IMR-90 (cell line): ENCODE measurements at regions not wholly inside any gene's neighbourhood (a gene's known extent, or its start where the extent isn't known, plus 50 kb on each side); places are given as distances from the start of the nearest gene placed in this dataset.

Experiments
- ATAC-seq: fragments of 200-7000 bp; cut with Tn5 transposase; 2 replicates; pipeline ENCODE4 v1.9.1; 2020; ENCODE audit warnings: low read depth, mild to moderate bottlenecking, moderate library complexity
- BruUV-seq: library from RNA; stranded (reverse); fragments of 400-500 nt; replicated peaks from 2 replicates; lab custom pipeline; 2021; lab: Mats Ljungman, UMichigan
- CTCF ChIA-PET: fragments of 300-600 bp; formaldehyde crosslinking; extraction: SDS; loops from one replicate; lab custom pipeline; 2021; ENCODE audit warnings: antibody characterized with exemption; lab: Yijun Ruan, JAX
- POLR2A ChIA-PET: fragments of 300-600 bp; sonication (Branson Sonifier 250); formaldehyde crosslinking; loops from one replicate; lab custom pipeline; 2022; ENCODE audit warnings: antibody characterized with exemption; ENCODE audit not compliant: unreplicated experiment; lab: Charles Lee
- DNase-seq: peaks from one replicate; pipeline ENCODE4 v3.0.0; 2013
- H2AFZ ChIP-seq: replicated peaks from 2 replicates; pipeline ENCODE3; 2013; ENCODE audit warnings: low read length, mild to moderate bottlenecking; ENCODE audit not compliant: poor library complexity
- H2AK5ac ChIP-seq: 2 replicates; pipeline ENCODE4 v1.6.1; 2013; ENCODE audit warnings: low read depth, low read length, inconsistent platforms
- H2AK9ac ChIP-seq: replicated peaks from 2 replicates; pipeline ENCODE3; 2013; ENCODE audit warnings: mild to moderate bottlenecking, low read depth, low read length, moderate library complexity; ENCODE audit not compliant: poor library complexity
- H2BK120ac ChIP-seq: 2 replicates; pipeline ENCODE4 v1.6.1; 2013; ENCODE audit warnings: low read depth, low read length, inconsistent platforms
- H2BK15ac ChIP-seq: 3 replicates; pipeline ENCODE4 v1.6.1; 2013; ENCODE audit warnings: low read depth, low read length, inconsistent platforms
- H2BK20ac ChIP-seq: 2 replicates; pipeline ENCODE4 v1.6.1; 2013; ENCODE audit warnings: low read depth, mild to moderate bottlenecking, inconsistent platforms, low read length, moderate library complexity
- H2BK5ac ChIP-seq: 2 replicates; pipeline ENCODE4 v1.6.1; 2013; ENCODE audit warnings: mild to moderate bottlenecking, low read depth, low read length, inconsistent platforms; ENCODE audit not compliant: poor library complexity, severe bottlenecking
- H3K14ac ChIP-seq: replicated peaks from 2 replicates; pipeline ENCODE4 v1.6.1; 2013; ENCODE audit warnings: low read depth, low read length, inconsistent platforms
- H3K18ac ChIP-seq: 2 replicates; pipeline ENCODE4 v1.6.1; 2013; ENCODE audit warnings: low read depth, low read length, control low read depth
- H3K23ac ChIP-seq: 2 replicates; pipeline ENCODE4 v1.6.1; 2013; ENCODE audit warnings: low read depth, low read length, inconsistent platforms
- H3K27ac ChIP-seq: 2 replicates; pipeline ENCODE4 v1.5.1; 2013; ENCODE audit warnings: mild to moderate bottlenecking, control low read depth, low read length; ENCODE audit not compliant: insufficient read depth
- H3K27me3 ChIP-seq: 2 replicates; pipeline ENCODE4 v1.6.1; 2013; ENCODE audit warnings: low read length; ENCODE audit not compliant: control insufficient read depth, insufficient read depth
- H3K36me3 ChIP-seq: 2 replicates; pipeline ENCODE4 v1.6.1; 2013; ENCODE audit warnings: low read length, mixed read lengths; ENCODE audit not compliant: control insufficient read depth, insufficient read depth
- H3K4ac ChIP-seq: 2 replicates; pipeline ENCODE4 v1.6.1; 2013; ENCODE audit warnings: low read depth, low read length, inconsistent platforms
- H3K4me1 ChIP-seq: 2 replicates; pipeline ENCODE4 v1.6.1; 2013; ENCODE audit warnings: low read length, mixed read lengths; ENCODE audit not compliant: control insufficient read depth, insufficient read depth
- H3K4me2 ChIP-seq: 2 replicates; pipeline ENCODE4 v1.6.1; 2013; ENCODE audit warnings: low read depth, mild to moderate bottlenecking, control low read depth, low read length, moderate library complexity
- H3K4me3 ChIP-seq: 2 replicates; pipeline ENCODE4 v1.5.1; 2013; ENCODE audit warnings: low read depth, mild to moderate bottlenecking, control low read depth, low read length, moderate library complexity; ENCODE audit not compliant: insufficient read depth
- H3K56ac ChIP-seq: 2 replicates; pipeline ENCODE4 v1.6.1; 2013; ENCODE audit warnings: low read length, inconsistent platforms; ENCODE audit not compliant: insufficient read depth; ENCODE audit errors: extremely low read depth
- H3K79me1 ChIP-seq, 2 experiments: 2 replicates each; pipeline ENCODE4 v1.6.1; 2013; ENCODE audit warnings: low read length in 2 of 2, inconsistent platforms in 1 of 2, low read depth in 1 of 2
- H3K9ac ChIP-seq: 2 replicates; pipeline ENCODE4 v1.6.1; 2013; ENCODE audit warnings: low read depth, low read length, control low read depth
- H3K9me1 ChIP-seq: 2 replicates; pipeline ENCODE4 v1.6.1; 2013; ENCODE audit warnings: low read length, inconsistent platforms; ENCODE audit not compliant: insufficient read depth
- H3K9me3 ChIP-seq: 2 replicates; pipeline ENCODE4 v1.6.1; 2013; ENCODE audit warnings: low read length; ENCODE audit not compliant: control insufficient read depth, insufficient read depth
- H4K20me1 ChIP-seq: 2 replicates; pipeline ENCODE4 v1.6.1; 2013; ENCODE audit warnings: low read length, inconsistent platforms; ENCODE audit not compliant: insufficient read depth
- H4K5ac ChIP-seq: 2 replicates; pipeline ENCODE4 v1.6.1; 2013; ENCODE audit warnings: mild to moderate bottlenecking, low read depth, low read length, control low read depth
- H4K8ac ChIP-seq, 2 experiments: 2 replicates each; pipeline ENCODE4 v1.6.1; 2013; ENCODE audit warnings: low read depth in 2 of 2, low read length in 2 of 2, control low read depth in 1 of 2, inconsistent platforms in 1 of 2
- H4K91ac ChIP-seq: 2 replicates; pipeline ENCODE4 v1.6.1; 2013; ENCODE audit warnings: low read depth, low read length, inconsistent platforms; ENCODE audit not compliant: insufficient read depth
- BHLHE40 ChIP-seq: fragments of 150-350 bp; IDR thresholded peaks from 2 replicates; pipeline ENCODE4 v1.6.1; 2016; ENCODE audit warnings: mild to moderate bottlenecking, low read depth, low read length
- FOS ChIP-seq: fragments of 150-350 bp; IDR thresholded peaks from 2 replicates; pipeline ENCODE4 v1.6.1; 2016; ENCODE audit warnings: low read depth, low read length
- MAFK ChIP-seq: IDR thresholded peaks from 2 replicates; pipeline ENCODE4 v1.6.1; 2012; ENCODE audit warnings: low read depth, low read length, improper control_type of control experiment
- MAZ ChIP-seq: IDR thresholded peaks from 2 replicates; pipeline ENCODE4 v1.6.1; 2012; ENCODE audit warnings: low read depth, mild to moderate bottlenecking, low read length, improper control_type of control experiment, moderate library complexity, borderline replicate concordance
- POLR2A ChIP-seq: IDR thresholded peaks from 2 replicates; pipeline ENCODE4 v1.6.1; 2012; ENCODE audit warnings: mild to moderate bottlenecking, low read depth, low read length
- RAD21 ChIP-seq: IDR thresholded peaks from 2 replicates; pipeline ENCODE4 v1.6.1; 2012; ENCODE audit warnings: low read length, improper control_type of control experiment
- RCOR1 ChIP-seq: IDR thresholded peaks from 2 replicates; pipeline ENCODE4 v1.6.1; 2012; ENCODE audit warnings: mild to moderate bottlenecking, low read length, improper control_type of control experiment; ENCODE audit not compliant: insufficient replicate concordance
- RFX5 ChIP-seq: IDR thresholded peaks from 2 replicates; pipeline ENCODE4 v1.8.0; 2012; ENCODE audit warnings: low read depth, mild to moderate bottlenecking, low read length, moderate library complexity
- USF2 ChIP-seq: fragments of 150-350 bp; IDR thresholded peaks from 2 replicates; pipeline ENCODE4 v1.6.1; 2017; ENCODE audit warnings: mild to moderate bottlenecking, antibody characterized with exemption, low read length, low read depth
- WGBS, 2 experiments: methylation state at CpG; one replicate each; pipeline versions ENCODE4 v1.1.5 to v1.1.7; 2013; ENCODE audit warnings: missing lambda C conversion rate in 2 of 2; ENCODE audit not compliant: insufficient read length in 1 of 2; ENCODE audit errors: extremely low coverage in 2 of 2; 5-methylcytosine and 5-hydroxymethylcytosine counted together
- dilution Hi-C: fragments of 300-500 bp; cut with HindIII; formaldehyde crosslinking; loops from one replicate; pipeline ENCODE4 v1.14.3; 2018; ENCODE audit warnings: low sequenced_read_pairs; ENCODE audit not compliant: unreplicated experiment
- in situ Hi-C: fragments of 300-500 bp; cut with MboI; formaldehyde crosslinking; loops from 3 replicates; pipeline ENCODE4 v1.14.3; 2019; ENCODE audit warnings: low sequenced_read_pairs, inconsistent platforms, mixed read lengths
- intact Hi-C: fragments of 100-400 bp; cut with micrococcal nuclease; formaldehyde crosslinking; loops from 2 replicates; pipeline ENCODE4 v1.10.0; 2022
- TF ChIP-seq, protein P1 (sequence below): conservative IDR thresholded peaks from 2 replicates; pipeline ENCODE4 v1.5.1; 2012; ENCODE audit warnings: mild to moderate bottlenecking, low read depth, low read length, improper control_type of control experiment

- Histone ChIP-seq H3K18ac (no peak overlapping the region), H2AK5ac (no peak overlapping the region), H2BK5ac (no peak overlapping the region), H2BK20ac (no peak overlapping the region), H3K56ac (no peak overlapping the region), H2BK15ac (no peak overlapping the region), H4K20me1 (no peaks in the 10 kb centered on the region), H4K8ac (no peak overlapping the region), H4K5ac (no peak overlapping the region), H4K91ac (no peak overlapping the region), H3K27ac (no peak overlapping the region), H3K14ac (no peak overlapping the region), H3K4ac (no peak overlapping the region), H3K4me1 (no peaks in the 10 kb centered on the region), H3K23ac (no peak overlapping the region), H3K9me1 (no peaks in the 10 kb centered on the region), H3K9me3 (no peaks in the 10 kb centered on the region), H3K4me3 (no peak overlapping the region), H3K9ac (no peak overlapping the region), H3K79me1 (no peaks in the 10 kb centered on the region), H2BK120ac (no peak overlapping the region), H2AK9ac (no peak overlapping the region), H3K27me3 (no peaks in the 10 kb centered on the region), H3K36me3 (no peaks in the 10 kb centered on the region), H3K4me2 (no peak overlapping the region), H2AFZ (no peak overlapping the region)
- intact Hi-C loops: loop anchor here (10.0 kb wide), 1 partner anchor 856 kb away; no protein-coding TSS in a partner anchor
- ChIA-PET CTCF (interaction anchor here (0.9 to 1.7 kb wide), 3 partner anchors 54 to 363 kb away, joined by 3 to 5 read pairs (median 3); no protein-coding TSS in a partner anchor), POLR2A (no interaction called here)
- no peak for DNase-seq
- dilution Hi-C loops: no loop called here
- TF ChIP-seq POLR2A: no peak
- no peak for TF ChIP-seq BHLHE40
- TF ChIP-seq FOS: no peak
- no peak for TF ChIP-seq USF2
- TF ChIP-seq MAZ: no peak
- no peak for TF ChIP-seq RCOR1
- TF ChIP-seq, protein P1, sequence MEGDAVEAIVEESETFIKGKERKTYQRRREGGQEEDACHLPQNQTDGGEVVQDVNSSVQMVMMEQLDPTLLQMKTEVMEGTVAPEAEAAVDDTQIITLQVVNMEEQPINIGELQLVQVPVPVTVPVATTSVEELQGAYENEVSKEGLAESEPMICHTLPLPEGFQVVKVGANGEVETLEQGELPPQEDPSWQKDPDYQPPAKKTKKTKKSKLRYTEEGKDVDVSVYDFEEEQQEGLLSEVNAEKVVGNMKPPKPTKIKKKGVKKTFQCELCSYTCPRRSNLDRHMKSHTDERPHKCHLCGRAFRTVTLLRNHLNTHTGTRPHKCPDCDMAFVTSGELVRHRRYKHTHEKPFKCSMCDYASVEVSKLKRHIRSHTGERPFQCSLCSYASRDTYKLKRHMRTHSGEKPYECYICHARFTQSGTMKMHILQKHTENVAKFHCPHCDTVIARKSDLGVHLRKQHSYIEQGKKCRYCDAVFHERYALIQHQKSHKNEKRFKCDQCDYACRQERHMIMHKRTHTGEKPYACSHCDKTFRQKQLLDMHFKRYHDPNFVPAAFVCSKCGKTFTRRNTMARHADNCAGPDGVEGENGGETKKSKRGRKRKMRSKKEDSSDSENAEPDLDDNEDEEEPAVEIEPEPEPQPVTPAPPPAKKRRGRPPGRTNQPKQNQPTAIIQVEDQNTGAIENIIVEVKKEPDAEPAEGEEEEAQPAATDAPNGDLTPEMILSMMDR: no peak
- no peak for TF ChIP-seq RAD21
- TF ChIP-seq MAFK: no peak
- TF ChIP-seq RFX5: no peak
- ATAC-seq: no peak
- BruUV-seq: no TSS peak
- no CpG with 5 or more reads among the region's 2 CpGs for WGBS, 2 experiments
- in situ Hi-C loops: no loop called here
Measured at GRCh38 chr10:90650858-90651257, 207.0 kb downstream of the HTR7 start.
